Endothelial cell of umbilical vein (primary cell): ENCODE measurements at regions not wholly inside any gene's neighbourhood (a gene's known extent, or its start where the extent isn't known, plus 50 kb on each side); places are given as distances from the start of the nearest gene placed in this dataset.

Source experiments
- BruUV-seq: library from RNA; stranded (reverse); fragments of 400-500 nt; replicated peaks from 2 replicates; lab custom pipeline; 2021; lab: Mats Ljungman, UMichigan
- CTCF ChIA-PET: fragments of 300-600, 350-600 bp; sonication (Branson Sonifier 250); formaldehyde crosslinking; loops from one replicate; lab custom pipeline; 2021; ENCODE audit warnings: antibody characterized with exemption, inconsistent platforms; lab: Charles Lee
- POLR2A ChIA-PET: fragments of 300-600, 350-600 bp; sonication (Branson Sonifier 250); formaldehyde crosslinking; loops from one replicate; lab custom pipeline; 2021; ENCODE audit warnings: antibody characterized with exemption, inconsistent platforms; lab: Charles Lee
- DNase-seq: peaks from one replicate; pipeline ENCODE4 v3.0.0-alpha.2; 2011; ENCODE audit warnings: low read depth, low spot score
- FAIRE-seq: peaks from 2 replicates; lab custom pipeline; 2011; peaks lifted over from hg19 to GRCh38; lab: Jason Lieb, UNC
- H2AFZ ChIP-seq: 2 replicates; pipeline ENCODE4 v1.6.0; 2012; ENCODE audit warnings: low read depth, low read length, control low read depth, inconsistent platforms
- H3K27ac ChIP-seq: 2 replicates; pipeline ENCODE4 v1.5.1; 2011; ENCODE audit warnings: low read depth, mild to moderate bottlenecking, control low read depth, low read length, moderate library complexity; ENCODE audit not compliant: insufficient read depth
- H3K27me3 ChIP-seq, 2 experiments: 2 replicates each; pipeline versions ENCODE4 v1.6.0 to v1.6.1; 2011; ENCODE audit warnings: low read length in 2 of 2, mixed read lengths in 1 of 2; ENCODE audit not compliant: control insufficient read depth in 2 of 2, insufficient read depth in 2 of 2
- H3K36me3 ChIP-seq, 2 experiments: 2 replicates in 1 of 2; 3 replicates in 1 of 2; pipeline ENCODE4 v1.5.1; 2011; ENCODE audit warnings: low read length in 2 of 2, mild to moderate bottlenecking in 1 of 2, moderate library complexity in 1 of 2; ENCODE audit not compliant: control insufficient read depth in 2 of 2, insufficient read depth in 2 of 2; ENCODE audit errors: extremely low read depth in 1 of 2
- H3K4me1 ChIP-seq: 3 replicates; pipeline ENCODE4 v1.5.1; 2011; ENCODE audit warnings: mild to moderate bottlenecking, low read length; ENCODE audit not compliant: control insufficient read depth, insufficient read depth; ENCODE audit errors: extremely low read depth
- H3K4me2 ChIP-seq: 2 replicates; pipeline ENCODE4 v1.6.1; 2011; ENCODE audit warnings: low read length, control low read depth, mixed read lengths; ENCODE audit not compliant: insufficient read depth
- H3K4me3 ChIP-seq, 3 experiments: fragments of 200-600 bp in 1 of 3; sonication (generic), shearing (Covaris generic) in 1 of 3; replicated peaks in 1 of 3; 2 replicates each; pipeline ENCODE4 v1.5.1; 2011 to 2016; ENCODE audit warnings: control low read depth in 3 of 3, low read length in 3 of 3, mild to moderate bottlenecking in 2 of 3, inconsistent platforms in 1 of 3, low read depth in 1 of 3, moderate library complexity in 1 of 3; ENCODE audit not compliant: insufficient read depth in 1 of 3
- H3K79me2 ChIP-seq: 2 replicates; pipeline ENCODE4 v1.6.0; 2012; ENCODE audit warnings: low read length, inconsistent platforms; ENCODE audit not compliant: control insufficient read depth, insufficient read depth
- H3K9ac ChIP-seq: replicated peaks from 2 replicates; pipeline ENCODE3; 2011; ENCODE audit warnings: low read length, control low read depth; ENCODE audit not compliant: insufficient read depth; ENCODE audit errors: extremely low read depth
- H3K9me1 ChIP-seq: replicated peaks from 3 replicates; pipeline ENCODE4 v1.6.0; 2011; ENCODE audit warnings: mild to moderate bottlenecking, low read length; ENCODE audit not compliant: control insufficient read depth, insufficient read depth; ENCODE audit errors: extremely low read depth
- H3K9me3 ChIP-seq: replicated peaks from 2 replicates; pipeline ENCODE4 v1.5.1; 2012; ENCODE audit warnings: low read length, inconsistent platforms; ENCODE audit not compliant: control insufficient read depth, insufficient read depth
- H4K20me1 ChIP-seq: replicated peaks from 2 replicates; pipeline ENCODE3; 2011; ENCODE audit warnings: mild to moderate bottlenecking, low read length; ENCODE audit not compliant: control insufficient read depth, insufficient read depth; ENCODE audit errors: extremely low read depth
- EZH2 ChIP-seq: IDR thresholded peaks from 2 replicates; pipeline ENCODE4 v1.6.1; 2012; ENCODE audit warnings: borderline replicate concordance, low read depth, mild to moderate bottlenecking, moderate library complexity, low read length, inconsistent platforms; ENCODE audit not compliant: severe bottlenecking
- FOS ChIP-seq: IDR thresholded peaks from 2 replicates; pipeline ENCODE4 v1.6.1; 2011; ENCODE audit warnings: mild to moderate bottlenecking, low read length, moderate library complexity, borderline replicate concordance; ENCODE audit not compliant: insufficient read depth
- GATA2 ChIP-seq: IDR thresholded peaks from 2 replicates; pipeline ENCODE4 v1.7.0; 2011; ENCODE audit warnings: low read depth, mild to moderate bottlenecking, moderate library complexity, mixed read lengths, low read length; ENCODE audit not compliant: insufficient read length, insufficient read depth
- JUN ChIP-seq: IDR thresholded peaks from 2 replicates; pipeline ENCODE4 v1.6.1; 2011; ENCODE audit warnings: borderline replicate concordance, low read depth; ENCODE audit not compliant: insufficient read length, insufficient read depth
- MYC ChIP-seq: IDR thresholded peaks from one replicate; pipeline ENCODE4 v1.6.1; 2011; ENCODE audit warnings: mild to moderate bottlenecking, low read depth, low read length
- POLR2A ChIP-seq: IDR thresholded peaks from 2 replicates; pipeline ENCODE4 v1.6.1; 2012; ENCODE audit warnings: low read depth, mild to moderate bottlenecking, control low read depth, low read length
- POLR2AphosphoS5 ChIP-seq: IDR thresholded peaks from 2 replicates; pipeline ENCODE4 v1.6.1; 2012; ENCODE audit warnings: low read depth, mild to moderate bottlenecking, control low read depth, low read length, moderate library complexity; ENCODE audit not compliant: insufficient read depth
- dilution Hi-C: fragments of 300-500 bp; cut with MboI; formaldehyde crosslinking; loops from one replicate; pipeline ENCODE4 v1.15.0; 2019; ENCODE audit warnings: low sequenced_read_pairs; ENCODE audit not compliant: extremely low pct_ligation_motif_present
- intact Hi-C: fragments of 100-400 bp; cut with micrococcal nuclease; formaldehyde crosslinking; loops from one replicate; pipeline ENCODE4 v1.10.0; 2022
- TF ChIP-seq, protein P1 (sequence below), 2 donors: IDR thresholded peaks; 1 replicate in 1 of 2; 2 replicates in 1 of 2; pipeline ENCODE4 v1.5.1; 2011; ENCODE audit warnings: low read length in 2 of 2, mild to moderate bottlenecking in 2 of 2, moderate library complexity in 2 of 2, control low read depth in 1 of 2, inconsistent platforms in 1 of 2, low read depth in 1 of 2; ENCODE audit not compliant: insufficient read depth in 1 of 2; ENCODE audit errors: extremely low read depth in 1 of 2
- TF ChIP-seq, protein P2 (sequence below): IDR thresholded peaks from 2 replicates; pipeline ENCODE4 v1.6.1; 2011; ENCODE audit not compliant: insufficient read depth, insufficient read length

DNA sequence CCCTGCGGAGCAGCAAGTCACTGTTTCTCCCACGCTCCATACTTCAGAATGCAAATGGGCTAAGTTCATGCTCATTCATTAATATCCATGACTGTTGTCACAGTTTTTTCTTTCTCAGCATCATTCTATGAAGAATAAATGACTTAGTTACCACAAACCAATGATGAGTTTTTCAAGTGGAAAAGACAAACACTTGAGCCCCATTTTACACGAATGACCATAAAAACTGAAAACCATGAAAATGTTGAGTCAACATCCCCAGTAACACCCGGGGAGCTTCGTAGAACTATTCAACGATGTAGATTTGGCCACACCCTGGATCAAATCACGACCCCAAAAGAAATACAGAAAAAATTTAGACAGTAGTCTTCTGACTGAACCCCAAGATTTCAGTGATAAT, 99.8 kb upstream of the GJB6 start:
- H3K27me3 ChIP-seq: peaks cover 0 to 3% of the 10 kb centered on the region in 2 experiments
- TF ChIP-seq GATA2 (no peak), FOS (no peak), EZH2 (no peak), POLR2AphosphoS5 (no peak), MYC (no peak), JUN (no peak), POLR2A (no peak)
- TF ChIP-seq, protein P1, sequence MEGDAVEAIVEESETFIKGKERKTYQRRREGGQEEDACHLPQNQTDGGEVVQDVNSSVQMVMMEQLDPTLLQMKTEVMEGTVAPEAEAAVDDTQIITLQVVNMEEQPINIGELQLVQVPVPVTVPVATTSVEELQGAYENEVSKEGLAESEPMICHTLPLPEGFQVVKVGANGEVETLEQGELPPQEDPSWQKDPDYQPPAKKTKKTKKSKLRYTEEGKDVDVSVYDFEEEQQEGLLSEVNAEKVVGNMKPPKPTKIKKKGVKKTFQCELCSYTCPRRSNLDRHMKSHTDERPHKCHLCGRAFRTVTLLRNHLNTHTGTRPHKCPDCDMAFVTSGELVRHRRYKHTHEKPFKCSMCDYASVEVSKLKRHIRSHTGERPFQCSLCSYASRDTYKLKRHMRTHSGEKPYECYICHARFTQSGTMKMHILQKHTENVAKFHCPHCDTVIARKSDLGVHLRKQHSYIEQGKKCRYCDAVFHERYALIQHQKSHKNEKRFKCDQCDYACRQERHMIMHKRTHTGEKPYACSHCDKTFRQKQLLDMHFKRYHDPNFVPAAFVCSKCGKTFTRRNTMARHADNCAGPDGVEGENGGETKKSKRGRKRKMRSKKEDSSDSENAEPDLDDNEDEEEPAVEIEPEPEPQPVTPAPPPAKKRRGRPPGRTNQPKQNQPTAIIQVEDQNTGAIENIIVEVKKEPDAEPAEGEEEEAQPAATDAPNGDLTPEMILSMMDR (IDR thresholded peaks at IDR 0.05; ENCODE audit: extremely low read depth in 1 of 2, insufficient read depth in 1 of 2, low read depth in 1 of 2, low read length in 2 of 2): no peak
- TF ChIP-seq, protein P2, sequence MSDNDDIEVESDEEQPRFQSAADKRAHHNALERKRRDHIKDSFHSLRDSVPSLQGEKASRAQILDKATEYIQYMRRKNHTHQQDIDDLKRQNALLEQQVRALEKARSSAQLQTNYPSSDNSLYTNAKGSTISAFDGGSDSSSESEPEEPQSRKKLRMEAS: no peak
- no peaks in the 10 kb centered on the region for H3K9me3 ChIP-seq
- intact Hi-C loops (no loop called here), dilution Hi-C loops (no loop called here)
- H3K4me3 ChIP-seq: no peak overlapping the region
- no TSS peak for BruUV-seq
- POLR2A ChIA-PET: no interaction called here
- CTCF ChIA-PET: no interaction called here
- H3K27ac ChIP-seq: no peak overlapping the region
- no peak overlapping the region for H3K9ac ChIP-seq
- no peaks in the 10 kb centered on the region for H4K20me1 ChIP-seq
- H3K4me2 ChIP-seq: no peak overlapping the region
- H3K9me1 ChIP-seq: no peaks in the 10 kb centered on the region
- H3K79me2 ChIP-seq: no peaks in the 10 kb centered on the region
- H2AFZ ChIP-seq: no peak overlapping the region
- no peak for DNase-seq
- no peaks in the 10 kb centered on the region for H3K36me3 ChIP-seq
- H3K4me1 ChIP-seq: no peaks in the 10 kb centered on the region
- no peak for FAIRE-seq
